ENCODE measurements at regions not wholly inside any gene's neighbourhood (a gene's known extent, or its start where the extent isn't known, plus 50 kb on each side); places are given as distances from the start of the nearest gene placed in this dataset.

DNA sequence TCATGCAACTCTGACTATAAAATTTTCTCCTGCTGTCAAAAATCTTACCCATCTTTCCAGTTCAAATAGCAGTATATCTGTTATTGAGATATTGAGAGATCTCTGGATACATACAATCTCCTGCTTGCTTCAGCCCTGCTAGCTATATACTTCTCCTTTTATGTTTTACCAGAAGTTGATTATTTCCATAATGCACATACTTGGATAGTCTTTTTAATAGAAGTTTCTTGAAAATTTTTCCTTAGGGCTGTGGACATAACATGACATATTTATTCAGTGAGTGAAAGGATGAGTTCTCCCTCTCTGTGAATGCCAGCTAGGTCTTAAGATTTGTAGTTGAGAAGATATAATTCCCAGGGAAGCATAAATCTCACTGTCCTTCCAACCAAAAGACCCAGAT, 234.1 kb upstream of the NR3C2 start:
- TF ChIP-seq TAF1 (IDR thresholded peaks at IDR 0.05; ENCODE audit: borderline replicate concordance, low read depth, low read length) (no peak), POLR2A (IDR thresholded peaks at IDR 0.05; ENCODE audit: low read depth, low read length) (no peak)
